ENCODE measurements at regions not wholly inside any gene's neighbourhood (a gene's known extent, or its start where the extent isn't known, plus 50 kb on each side); places are given as distances from the start of the nearest gene placed in this dataset.

DNA sequence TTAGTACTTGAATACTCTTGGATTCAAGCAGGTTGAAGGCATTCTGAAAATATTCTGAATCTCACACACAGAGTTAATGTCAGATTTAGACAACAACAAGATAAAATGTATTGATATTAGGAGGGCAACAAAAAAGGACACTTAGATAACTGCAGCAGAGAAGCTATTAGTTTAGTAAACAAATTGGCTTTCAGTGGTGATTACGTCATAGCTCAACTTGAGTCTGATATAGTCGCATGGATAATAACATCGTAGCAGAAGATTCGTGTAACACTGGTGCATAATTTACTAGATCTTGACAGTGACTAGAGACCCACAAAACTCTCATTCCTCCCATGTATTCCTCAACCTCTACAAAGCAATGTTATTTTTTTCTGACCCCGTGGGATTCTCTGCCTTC, 268.3 kb downstream of the KCNJ2 start:
- TF ChIP-seq SP1 (CRISPR knock-in tag; conservative IDR thresholded peaks at IDR 0.05): no peak
- TF ChIP-seq, protein P1, sequence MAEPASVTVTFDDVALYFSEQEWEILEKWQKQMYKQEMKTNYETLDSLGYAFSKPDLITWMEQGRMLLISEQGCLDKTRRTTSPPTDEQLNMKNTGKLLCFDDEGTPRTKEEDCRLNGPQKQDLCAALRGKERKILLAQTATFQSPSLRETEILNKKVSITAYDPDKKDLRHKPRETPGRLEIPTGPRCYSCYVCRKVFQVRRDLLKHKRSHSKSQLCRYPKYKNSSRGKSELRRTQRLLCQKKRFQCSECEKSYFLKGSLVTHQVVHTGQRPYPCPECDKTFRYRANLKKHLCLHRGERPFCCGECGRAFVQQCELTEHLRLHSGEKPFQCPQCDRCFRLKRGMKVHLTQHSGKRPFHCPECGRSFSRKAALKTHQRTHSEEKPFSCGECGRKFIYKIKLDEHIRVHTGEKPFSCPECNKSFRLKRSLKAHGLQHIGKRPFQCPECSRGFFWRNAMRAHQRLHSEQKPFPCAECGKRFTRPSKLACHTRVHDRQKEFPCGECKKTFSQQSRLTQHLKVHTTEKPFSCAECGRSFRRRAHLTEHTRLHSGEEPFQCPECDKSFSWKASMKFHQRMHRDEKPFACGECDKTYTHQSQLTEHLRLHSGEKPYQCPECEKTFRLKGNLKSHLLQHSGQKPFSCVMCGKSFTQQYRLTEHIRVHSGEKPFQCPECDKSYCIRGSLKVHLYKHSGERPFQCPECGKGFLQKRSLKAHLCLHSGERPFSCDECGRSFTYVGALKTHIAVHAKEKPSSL (CRISPR knock-in tag; conservative IDR thresholded peaks at IDR 0.05): no peak
- TF ChIP-seq, protein P2, sequence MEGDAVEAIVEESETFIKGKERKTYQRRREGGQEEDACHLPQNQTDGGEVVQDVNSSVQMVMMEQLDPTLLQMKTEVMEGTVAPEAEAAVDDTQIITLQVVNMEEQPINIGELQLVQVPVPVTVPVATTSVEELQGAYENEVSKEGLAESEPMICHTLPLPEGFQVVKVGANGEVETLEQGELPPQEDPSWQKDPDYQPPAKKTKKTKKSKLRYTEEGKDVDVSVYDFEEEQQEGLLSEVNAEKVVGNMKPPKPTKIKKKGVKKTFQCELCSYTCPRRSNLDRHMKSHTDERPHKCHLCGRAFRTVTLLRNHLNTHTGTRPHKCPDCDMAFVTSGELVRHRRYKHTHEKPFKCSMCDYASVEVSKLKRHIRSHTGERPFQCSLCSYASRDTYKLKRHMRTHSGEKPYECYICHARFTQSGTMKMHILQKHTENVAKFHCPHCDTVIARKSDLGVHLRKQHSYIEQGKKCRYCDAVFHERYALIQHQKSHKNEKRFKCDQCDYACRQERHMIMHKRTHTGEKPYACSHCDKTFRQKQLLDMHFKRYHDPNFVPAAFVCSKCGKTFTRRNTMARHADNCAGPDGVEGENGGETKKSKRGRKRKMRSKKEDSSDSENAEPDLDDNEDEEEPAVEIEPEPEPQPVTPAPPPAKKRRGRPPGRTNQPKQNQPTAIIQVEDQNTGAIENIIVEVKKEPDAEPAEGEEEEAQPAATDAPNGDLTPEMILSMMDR (IDR thresholded peaks at IDR 0.05): no peak
- TF ChIP-seq CBFB (CRISPR knock-in tag; IDR thresholded peaks at IDR 0.05; ENCODE audit: low read depth): no peak
- no peak for TF ChIP-seq ETV6 (CRISPR knock-in tag; IDR thresholded peaks at IDR 0.05)
